ENCODE measurements at regions not wholly inside any gene's neighbourhood (a gene's known extent, or its start where the extent isn't known, plus 50 kb on each side); places are given as distances from the start of the nearest gene placed in this dataset.

GRCh38 chr2:146777181-146777580, 1067.6 kb upstream of the ACVR2A start:
- H3K4me3 ChIP-seq (ENCODE audit: low read depth, low read length) = no peak overlapping the region
- CTCF ChIA-PET = interaction anchor here (0.6 kb wide), 1 partner anchor 461 kb away, joined by 3 read pairs; no protein-coding TSS in a partner anchor
- no peak overlapping the region for H3K27ac ChIP-seq (ENCODE audit: extremely low read depth, low read depth, low read length)
- H3K9me3 ChIP-seq (ENCODE audit: control insufficient read depth, insufficient read depth, low read depth, low read length) = no peaks in the 10 kb centered on the region
- POLR2A ChIA-PET = no interaction called here
- H3K4me1 ChIP-seq (ENCODE audit: control insufficient read depth, insufficient read depth, low read length) = no peaks in the 10 kb centered on the region
- no peak for TF ChIP-seq RBAK (tag by site-specific recombination; IDR thresholded peaks at IDR 0.05)
- no peak for TF ChIP-seq SP3 (tag by site-specific recombination; IDR thresholded peaks at IDR 0.05)
- no peak for TF ChIP-seq ZNF514 (tag by site-specific recombination; IDR thresholded peaks at IDR 0.05)
- no peak for TF ChIP-seq GLI2 (tag by site-specific recombination; IDR thresholded peaks at IDR 0.05; ENCODE audit: borderline replicate concordance, low read depth)
- TF ChIP-seq ZNF639 (tag by site-specific recombination; IDR thresholded peaks at IDR 0.05) = no peak
- no peak for TF ChIP-seq ZBTB8A (tag by site-specific recombination; IDR thresholded peaks at IDR 0.05)
- TF ChIP-seq MZF1 (tag by site-specific recombination; IDR thresholded peaks at IDR 0.05; ENCODE audit: borderline replicate concordance) = no peak
- no peak for TF ChIP-seq ZNF146 (tag by site-specific recombination; IDR thresholded peaks at IDR 0.05)
- TF ChIP-seq ZNF623 (tag by site-specific recombination; IDR thresholded peaks at IDR 0.05) = no peak
- no peaks in the 10 kb centered on the region for H3K36me3 ChIP-seq (ENCODE audit: control insufficient read depth in 2 of 2, insufficient read depth in 1 of 2, low read length in 2 of 2)

- Histone ChIP-seq H3K27ac (ENCODE audit: extremely low read depth, low read depth, low read length) (no peak overlapping the region), H3K4me1 (ENCODE audit: control insufficient read depth, insufficient read depth, low read length) (no peaks in the 10 kb centered on the region), H3K4me3 (ENCODE audit: low read depth, low read length) (no peak overlapping the region), H3K9me3 (ENCODE audit: control insufficient read depth, insufficient read depth, low read depth, low read length) (no peaks in the 10 kb centered on the region), H3K36me3 (ENCODE audit: control insufficient read depth in 2 of 2, insufficient read depth in 1 of 2, low read length in 2 of 2) (no peaks in the 10 kb centered on the region)
- TF ChIP-seq ZNF223 (tag by site-specific recombination; IDR thresholded peaks at IDR 0.05) = no peak
- no peak for TF ChIP-seq GFI1B (tag by site-specific recombination; IDR thresholded peaks at IDR 0.05)
- no peak for TF ChIP-seq FEZF1 (tag by site-specific recombination; IDR thresholded peaks at IDR 0.05)
- TF ChIP-seq HOXD13 (CRISPR knock-in tag; IDR thresholded peaks at IDR 0.05; ENCODE audit: borderline replicate concordance) = no peak
- TF ChIP-seq ZNF398 (tag by site-specific recombination; IDR thresholded peaks at IDR 0.05) = no peak
- TF ChIP-seq ZFHX2 (tag by site-specific recombination; conservative IDR thresholded peaks at IDR 0.05) = no peak
- POLR2A ChIA-PET = no interaction called here
- CTCF ChIA-PET = no interaction called here
These were observed 1068.2 kb upstream of the ACVR2A start for GRCh38 chr2:146776596-146776995.

- Histone ChIP-seq H3K27ac (ENCODE audit: extremely low read depth, low read depth, low read length) (no peak overlapping the region), H3K4me3 (ENCODE audit: low read depth, low read length) (no peak overlapping the region), H3K36me3 (ENCODE audit: control insufficient read depth in 2 of 2, insufficient read depth in 1 of 2, low read length in 2 of 2) (no peaks in the 10 kb centered on the region), H3K4me1 (ENCODE audit: control insufficient read depth, insufficient read depth, low read length) (no peaks in the 10 kb centered on the region), H3K9me3 (ENCODE audit: control insufficient read depth, insufficient read depth, low read depth, low read length) (no peaks in the 10 kb centered on the region)
- POLR2A ChIA-PET = no interaction called here
- no peak for TF ChIP-seq SP2 (tag by site-specific recombination; IDR thresholded peaks at IDR 0.05)
- TF ChIP-seq ZSCAN5A (tag by site-specific recombination; IDR thresholded peaks at IDR 0.05) = no peak
- no peak for TF ChIP-seq KLF9 (tag by site-specific recombination; IDR thresholded peaks at IDR 0.05; ENCODE audit: low read depth)
- TF ChIP-seq ZNF610 (tag by site-specific recombination; IDR thresholded peaks at IDR 0.05; ENCODE audit: borderline replicate concordance) = no peak
- TF ChIP-seq ZNF433 (tag by site-specific recombination; IDR thresholded peaks at IDR 0.05; ENCODE audit: low read depth) = no peak
- TF ChIP-seq ZBTB11 (tag by site-specific recombination; conservative IDR thresholded peaks at IDR 0.05; ENCODE audit: low read depth) = no peak
- CTCF ChIA-PET = no interaction called here
These were observed 1073.3 kb upstream of the ACVR2A start for GRCh38 chr2:146771531-146771930.

Data from HEK293 (cell line).